Lung (tissue), 11 donors: ENCODE measurements at regions not wholly inside any gene's neighbourhood (a gene's known extent, or its start where the extent isn't known, plus 50 kb on each side); places are given as distances from the start of the nearest gene placed in this dataset.

Source experiments
- ATAC-seq: fragments of 200-7000 bp; cut with Tn5 transposase; one replicate; pipeline ENCODE4 v1.9.1; 2020; ENCODE audit warnings: moderate number of reproducible peaks; ENCODE audit not compliant: insufficient read depth, low FRiP score
- DNase-seq, 3 donors: peaks; one replicate each; pipeline ENCODE4 v3.0.0-alpha.2; 2013 to 2017
- H3K27ac ChIP-seq, 2 donors: one replicate each; pipeline ENCODE4 v1.5.1; 2013; ENCODE audit warnings: mild to moderate bottlenecking in 2 of 2, moderate library complexity in 2 of 2, control low read depth in 1 of 2, inconsistent platforms in 1 of 2, low read depth in 1 of 2, low read length in 1 of 2
- H3K27me3 ChIP-seq, 3 donors: one replicate each; pipeline ENCODE4 v1.5.1; 2013; ENCODE audit warnings: low read length in 2 of 3; ENCODE audit not compliant: control insufficient read depth in 3 of 3, insufficient read depth in 3 of 3
- H3K36me3 ChIP-seq, 4 donors: one replicate each; pipeline ENCODE4 v1.5.1; 2013; ENCODE audit warnings: low read length in 4 of 4, mild to moderate bottlenecking in 1 of 4, moderate library complexity in 1 of 4; ENCODE audit not compliant: control insufficient read depth in 4 of 4, insufficient read depth in 4 of 4
- H3K4me1 ChIP-seq, 5 donors: one replicate each; pipeline ENCODE4 v1.5.1; 2013; ENCODE audit warnings: low read length in 5 of 5, mild to moderate bottlenecking in 2 of 5, moderate library complexity in 1 of 5; ENCODE audit not compliant: control insufficient read depth in 5 of 5, insufficient read depth in 5 of 5
- H3K4me3 ChIP-seq: one replicate; pipeline ENCODE4 v1.5.1; 2013; ENCODE audit warnings: mild to moderate bottlenecking, control low read depth, moderate library complexity
- H3K9ac ChIP-seq, 2 donors: one replicate each; pipeline ENCODE4 v1.5.1; 2013; ENCODE audit warnings: low read length in 2 of 2, control low read depth in 1 of 2; ENCODE audit not compliant: insufficient read depth in 1 of 2
- H3K9me3 ChIP-seq, 4 donors: one replicate each; pipeline ENCODE4 v1.5.1; 2013; ENCODE audit warnings: low read length in 3 of 4, mild to moderate bottlenecking in 1 of 4, moderate library complexity in 1 of 4; ENCODE audit not compliant: control insufficient read depth in 4 of 4, insufficient read depth in 3 of 4
- WGBS, 2 donors: extraction: QIAGEN DNeasy Blood & Tissue Kit; methylation state at CpG; one replicate each; pipeline ENCODE4 v1.1.7; 2013; 5-methylcytosine and 5-hydroxymethylcytosine counted together
- TF ChIP-seq, protein P1 (sequence below): IDR thresholded peaks from 2 replicates; pipeline ENCODE4 v1.5.1; 2012; ENCODE audit warnings: mild to moderate bottlenecking; ENCODE audit errors: control extremely low read depth, extremely low read depth
- donor health status: control.
- donor health status: control.
- donor health status: Bipolar disorder and iron deficiency.
- donor health status: healthy.
- donor health status: DM: yes; HTN: yes; CAD: no.

DNA sequence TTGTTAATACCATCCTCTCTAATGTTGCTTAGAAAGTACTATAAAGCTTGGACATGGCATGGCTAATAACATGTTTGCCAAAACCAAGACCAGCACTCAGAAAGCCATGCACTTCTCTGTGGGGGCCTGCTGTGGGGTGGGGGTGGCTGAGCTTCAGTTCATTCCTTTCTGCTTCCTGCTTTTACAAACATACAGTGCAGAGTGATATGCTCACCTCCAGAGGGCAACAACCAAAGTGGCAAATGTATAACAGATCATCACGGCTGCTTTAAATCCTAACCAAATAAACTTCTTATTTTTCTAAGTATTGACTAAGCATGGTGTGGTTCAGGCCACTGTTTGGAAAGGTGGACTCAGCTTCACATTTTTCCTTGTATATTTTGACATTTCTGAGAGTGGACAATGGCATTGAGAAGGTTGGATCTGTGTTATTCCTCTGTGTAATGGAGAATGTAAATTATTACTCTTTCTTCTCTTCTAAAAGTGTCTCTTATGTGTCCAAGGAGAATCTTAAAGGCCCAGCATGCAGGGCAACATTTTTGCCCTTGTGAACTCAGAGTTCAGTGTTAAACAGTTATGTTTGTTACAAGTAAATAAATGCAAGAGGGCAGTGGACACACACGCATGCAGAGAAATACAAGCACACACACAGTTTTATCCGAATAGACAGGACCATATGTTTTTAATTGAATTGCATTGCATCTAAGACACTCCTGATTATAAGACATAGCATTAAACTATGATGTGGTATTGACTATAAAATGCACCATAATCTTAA is 186.1 kb downstream of the HERPUD2 start:
- H3K36me3 ChIP-seq, result no peaks in the 10 kb centered on the region
- no peak overlapping the region for H3K27ac ChIP-seq
- TF ChIP-seq, protein P1, sequence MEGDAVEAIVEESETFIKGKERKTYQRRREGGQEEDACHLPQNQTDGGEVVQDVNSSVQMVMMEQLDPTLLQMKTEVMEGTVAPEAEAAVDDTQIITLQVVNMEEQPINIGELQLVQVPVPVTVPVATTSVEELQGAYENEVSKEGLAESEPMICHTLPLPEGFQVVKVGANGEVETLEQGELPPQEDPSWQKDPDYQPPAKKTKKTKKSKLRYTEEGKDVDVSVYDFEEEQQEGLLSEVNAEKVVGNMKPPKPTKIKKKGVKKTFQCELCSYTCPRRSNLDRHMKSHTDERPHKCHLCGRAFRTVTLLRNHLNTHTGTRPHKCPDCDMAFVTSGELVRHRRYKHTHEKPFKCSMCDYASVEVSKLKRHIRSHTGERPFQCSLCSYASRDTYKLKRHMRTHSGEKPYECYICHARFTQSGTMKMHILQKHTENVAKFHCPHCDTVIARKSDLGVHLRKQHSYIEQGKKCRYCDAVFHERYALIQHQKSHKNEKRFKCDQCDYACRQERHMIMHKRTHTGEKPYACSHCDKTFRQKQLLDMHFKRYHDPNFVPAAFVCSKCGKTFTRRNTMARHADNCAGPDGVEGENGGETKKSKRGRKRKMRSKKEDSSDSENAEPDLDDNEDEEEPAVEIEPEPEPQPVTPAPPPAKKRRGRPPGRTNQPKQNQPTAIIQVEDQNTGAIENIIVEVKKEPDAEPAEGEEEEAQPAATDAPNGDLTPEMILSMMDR, result no peak
- no peak overlapping the region for H3K4me3 ChIP-seq
- no peaks in the 10 kb centered on the region for H3K4me1 ChIP-seq
- ATAC-seq (no peak), DNase-seq (no peak)
- peaks cover 0 to 4% (median 0%) of the 10 kb centered on the region in 3 donors for H3K27me3 ChIP-seq
- 68 to 79% methylated on average over 3 of the region's 3 CpGs for WGBS, 2 donors
- H3K9ac ChIP-seq, result no peak overlapping the region
- peaks cover 0 to 1% (median 0%) of the 10 kb centered on the region in 4 donors for H3K9me3 ChIP-seq

DNA sequence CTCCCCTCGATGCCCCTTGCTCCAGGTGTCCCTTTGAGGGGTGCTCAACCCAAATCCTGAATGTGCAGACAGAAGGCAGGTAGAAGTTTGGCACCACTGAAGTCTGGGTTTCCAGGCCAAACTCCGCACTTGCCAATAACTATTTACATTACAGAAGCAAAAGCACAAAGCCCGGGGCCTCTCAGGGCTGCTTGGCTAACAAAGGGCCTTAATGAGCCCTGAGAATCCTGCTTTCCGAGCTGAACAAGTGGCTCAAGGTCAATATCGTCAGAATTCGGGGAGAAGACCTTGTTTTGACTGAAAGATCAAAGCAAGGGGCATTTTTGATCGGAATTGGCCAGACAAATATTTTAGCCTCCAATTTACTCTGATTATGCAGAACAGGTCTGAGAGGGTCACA is 189.9 kb downstream of the HERPUD2 start:
- 57 to 72% methylated on average over 7 of the region's 7 CpGs for WGBS, 2 donors
- Histone ChIP-seq H3K9ac (no peak overlapping the region), H3K36me3 (no peaks in the 10 kb centered on the region), H3K27me3 (no peaks in the 10 kb centered on the region), H3K4me3 (no peak overlapping the region), H3K4me1 (no peaks in the 10 kb centered on the region), H3K27ac (no peak overlapping the region), H3K9me3 (no peaks in the 10 kb centered on the region)
- DNase-seq (peak; percentile 20 to 44 (median 29)), ATAC-seq (no peak)
- TF ChIP-seq, protein P1, result no peak

DNA sequence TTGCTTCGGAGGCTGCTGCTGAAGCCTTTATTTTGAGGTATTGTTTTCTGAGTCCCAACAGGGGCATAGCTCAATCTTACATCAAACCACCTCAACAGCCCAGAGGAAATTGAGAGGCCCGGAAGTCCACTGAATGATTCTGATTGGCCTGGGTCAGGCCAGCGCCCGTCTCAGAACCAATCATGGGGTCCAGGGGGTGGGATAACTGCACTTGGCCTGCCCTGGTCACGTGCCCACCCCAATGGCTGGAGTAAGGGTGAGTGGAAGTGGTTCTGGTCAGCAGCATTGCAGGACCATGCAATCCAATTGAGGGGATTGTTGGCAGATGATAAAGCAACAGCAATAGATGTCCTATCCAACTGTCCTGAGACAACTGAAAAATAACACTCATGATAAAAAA is 190.6 kb downstream of the HERPUD2 start:
- no peaks in the 10 kb centered on the region for H3K27me3 ChIP-seq
- WGBS, 2 donors, result 92 to 93% methylated on average over 5 of the region's 5 CpGs
- no peaks in the 10 kb centered on the region for H3K9me3 ChIP-seq
- DNase-seq, result no peak
- no peak overlapping the region for H3K4me3 ChIP-seq
- TF ChIP-seq, protein P1, result no peak
- ATAC-seq, result no peak
- no peaks in the 10 kb centered on the region for H3K4me1 ChIP-seq
- no peak overlapping the region for H3K9ac ChIP-seq
- H3K36me3 ChIP-seq, result no peaks in the 10 kb centered on the region
- H3K27ac ChIP-seq, result no peak overlapping the region
